K562 (cell line): ENCODE measurements at regions not wholly inside any gene's neighbourhood (a gene's known extent, or its start where the extent isn't known, plus 50 kb on each side); places are given as distances from the start of the nearest gene placed in this dataset.

Experiments
- ATF1 ChIP-seq, 2 experiments: fragments of 450-650 bp in 1 of 2; IDR thresholded peaks; 2 replicates each; pipeline ENCODE4 v1.6.1; 2016; ENCODE audit warnings: missing compliant biosample characterization in 1 of 2, missing genetic modification characterization in 1 of 2
- CEBPB ChIP-seq: fragments of 450-650 bp; IDR thresholded peaks from 2 replicates; pipeline ENCODE4 v1.6.1; 2016; ENCODE audit warnings: missing genetic modification characterization, missing compliant biosample characterization
- CLOCK ChIP-seq: fragments of 250-450 bp; sonication (Bioruptor Pico); IDR thresholded peaks from 2 replicates; pipeline ENCODE4 v1.4.0; 2020; ENCODE audit warnings: mild to moderate bottlenecking, moderate library complexity, borderline replicate concordance
- E2F3 ChIP-seq: fragments of 250-450 bp; sonication (Bioruptor Pico); IDR thresholded peaks from 2 replicates; pipeline ENCODE4 v1.4.0; 2020; ENCODE audit warnings: mild to moderate bottlenecking
- HOMEZ ChIP-seq: fragments of 250-450 bp; sonication (Bioruptor Pico); IDR thresholded peaks from 2 replicates; pipeline ENCODE4 v1.4.0; 2020; ENCODE audit warnings: mild to moderate bottlenecking, moderate library complexity
- MCM2 ChIP-seq: fragments of 450-650 bp; IDR thresholded peaks from 2 replicates; pipeline ENCODE4 v1.6.1; 2017; ENCODE audit warnings: low read depth, mild to moderate bottlenecking
- MLX ChIP-seq, 2 experiments: fragments of 450-650 bp in 1 of 2; sonication (generic) in 1 of 2; formaldehyde crosslinking; conservative IDR thresholded peaks; 2 replicates each; pipeline versions ENCODE4 v1.4.0 to v1.8.1; 2020 to 2022; ENCODE audit warnings: mild to moderate bottlenecking in 1 of 2, missing genetic modification reagents in 1 of 2
- MNT ChIP-seq, 2 experiments: fragments of 450-650 bp; conservative IDR thresholded peaks; 2 replicates each; pipeline ENCODE4 v1.6.1; 2017; ENCODE audit warnings: mild to moderate bottlenecking in 2 of 2, moderate library complexity in 2 of 2
- PHB2 ChIP-seq: fragments of 450-650 bp; IDR thresholded peaks from 2 replicates; pipeline ENCODE4 v1.6.1; 2017; ENCODE audit warnings: low read depth
- STAT5B ChIP-seq: fragments of 250-450 bp; sonication (Bioruptor Pico); IDR thresholded peaks from 2 replicates; pipeline ENCODE4 v1.8.0; 2021; ENCODE audit warnings: mild to moderate bottlenecking, inconsistent platforms
- TGIF2 ChIP-seq: sonication (generic); formaldehyde crosslinking; IDR thresholded peaks from 2 replicates; pipeline ENCODE4 v1.8.1; 2022; ENCODE audit warnings: mild to moderate bottlenecking, missing genetic modification reagents, moderate library complexity
- TRIM25 ChIP-seq: fragments of 450-650 bp; IDR thresholded peaks from 2 replicates; pipeline ENCODE4 v1.7.0; 2016; ENCODE audit warnings: borderline replicate concordance
- XRCC4 ChIP-seq: IDR thresholded peaks from one replicate; pipeline ENCODE4 v1.6.1; 2011; ENCODE audit not compliant: insufficient read depth, insufficient read length; ENCODE audit errors: extremely low read depth
- ZNF398 ChIP-seq: fragments of 250-450 bp; sonication (Bioruptor Pico); IDR thresholded peaks from 2 replicates; pipeline ENCODE4 v1.8.0; 2021; ENCODE audit warnings: moderate library complexity, mild to moderate bottlenecking, inconsistent platforms
- ZNF589 ChIP-seq: fragments of 200-800 bp; sonication (Bioruptor generic); IDR thresholded peaks from 2 replicates; pipeline ENCODE4 v1.6.1; 2016; ENCODE audit warnings: low read depth, missing genetic modification characterization, missing compliant biosample characterization
- ZNF696 ChIP-seq: fragments of 250-450 bp; sonication (Bioruptor Pico); conservative IDR thresholded peaks from 2 replicates; pipeline ENCODE4 v1.4.0; 2020; ENCODE audit warnings: mild to moderate bottlenecking, moderate library complexity

- no peak for TF ChIP-seq XRCC4
- no peak for TF ChIP-seq HOMEZ (CRISPR knock-in tag)
- TF ChIP-seq MNT (conservative IDR thresholded peaks at IDR 0.05) = no peak
- no peak for TF ChIP-seq PHB2
- TF ChIP-seq ZNF398 (CRISPR knock-in tag) = no peak
- TF ChIP-seq STAT5B (CRISPR knock-in tag) = no peak
- no peak for TF ChIP-seq CEBPB (tag)
- TF ChIP-seq TRIM25 = no peak
- no peak for TF ChIP-seq CLOCK
- no peak for TF ChIP-seq ZNF589 (CRISPR knock-in tag)
- TF ChIP-seq TGIF2 (CRISPR knock-in tag) = no peak
- TF ChIP-seq E2F3 = no peak
- TF ChIP-seq ATF1 (CRISPR knock-in tag; IDR thresholded peaks at IDR 0.05) = no peak
- peak; percentile 57; the same call in 1 of the 2 replicates for TF ChIP-seq ATF1 (tag; IDR thresholded peaks at IDR 0.05)
- TF ChIP-seq MCM2 = no peak
- no peak for TF ChIP-seq MLX (CRISPR knock-in tag; conservative IDR thresholded peaks at IDR 0.05)
- TF ChIP-seq ZNF696 = no peak
Observed at GRCh38 chr6:44642870-44643522, 255.5 kb downstream of the CDC5L start (continued).
